Peyer's patch (tissue), 4 donors: ENCODE measurements at regions not wholly inside any gene's neighbourhood (a gene's known extent, or its start where the extent isn't known, plus 50 kb on each side); places are given as distances from the start of the nearest gene placed in this dataset.

Experiments
- POLR2A ChIP-seq, 2 donors: fragments of 450-650 bp; IDR thresholded peaks; one replicate each; pipeline ENCODE4 v1.5.1; 2017; ENCODE audit warnings: antibody characterized with exemption in 2 of 2, mild to moderate bottlenecking in 2 of 2, moderate library complexity in 2 of 2
- TF ChIP-seq, protein P1 (sequence below), 6 experiments: fragments of 450-650 bp in 4 of 6; fragments of 200-600 bp in 2 of 6; sonication (generic) in 1 of 6; IDR thresholded peaks; one replicate each; pipeline ENCODE4 v1.5.1; 2017 to 2019; ENCODE audit warnings: antibody characterized with exemption in 6 of 6, mild to moderate bottlenecking in 3 of 6, moderate library complexity in 1 of 6

- no peak for TF ChIP-seq POLR2A (IDR thresholded peaks at IDR 0.05)
- TF ChIP-seq, protein P1, sequence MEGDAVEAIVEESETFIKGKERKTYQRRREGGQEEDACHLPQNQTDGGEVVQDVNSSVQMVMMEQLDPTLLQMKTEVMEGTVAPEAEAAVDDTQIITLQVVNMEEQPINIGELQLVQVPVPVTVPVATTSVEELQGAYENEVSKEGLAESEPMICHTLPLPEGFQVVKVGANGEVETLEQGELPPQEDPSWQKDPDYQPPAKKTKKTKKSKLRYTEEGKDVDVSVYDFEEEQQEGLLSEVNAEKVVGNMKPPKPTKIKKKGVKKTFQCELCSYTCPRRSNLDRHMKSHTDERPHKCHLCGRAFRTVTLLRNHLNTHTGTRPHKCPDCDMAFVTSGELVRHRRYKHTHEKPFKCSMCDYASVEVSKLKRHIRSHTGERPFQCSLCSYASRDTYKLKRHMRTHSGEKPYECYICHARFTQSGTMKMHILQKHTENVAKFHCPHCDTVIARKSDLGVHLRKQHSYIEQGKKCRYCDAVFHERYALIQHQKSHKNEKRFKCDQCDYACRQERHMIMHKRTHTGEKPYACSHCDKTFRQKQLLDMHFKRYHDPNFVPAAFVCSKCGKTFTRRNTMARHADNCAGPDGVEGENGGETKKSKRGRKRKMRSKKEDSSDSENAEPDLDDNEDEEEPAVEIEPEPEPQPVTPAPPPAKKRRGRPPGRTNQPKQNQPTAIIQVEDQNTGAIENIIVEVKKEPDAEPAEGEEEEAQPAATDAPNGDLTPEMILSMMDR (IDR thresholded peaks at IDR 0.05), result no peak
These were observed 841.9 kb upstream of the HS3ST1 start for GRCh38 chr4:12270546-12270945.
